ENCODE measurements at regions not wholly inside any gene's neighbourhood (a gene's known extent, or its start where the extent isn't known, plus 50 kb on each side); places are given as distances from the start of the nearest gene placed in this dataset.
"Not testable (repeated sequence)": the region's sequence is repeated elsewhere in the genome, so short reads cannot be mapped to it uniquely, and the experiment has no call there.

DNA sequence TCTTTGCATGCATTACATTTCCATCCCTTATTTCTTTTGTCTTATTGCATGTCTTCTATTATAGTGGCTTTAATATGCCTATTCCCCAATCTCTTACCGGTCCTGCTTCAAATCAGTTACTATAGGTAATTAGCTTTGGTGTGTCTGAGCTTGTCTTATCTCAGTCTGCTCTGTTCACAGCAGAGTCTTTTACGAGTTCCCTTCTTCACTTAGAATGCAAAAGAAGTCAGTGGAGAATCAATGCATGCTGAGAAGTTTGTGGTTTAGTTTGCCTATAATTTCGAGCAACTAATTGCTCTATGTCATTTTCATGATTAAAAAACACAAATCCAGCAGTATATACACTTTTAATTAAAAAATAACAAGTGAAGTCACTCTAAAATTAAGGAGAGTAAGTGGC lies 545.0 kb downstream of the SLCO4C1 start:
- DNase-seq (ENCODE audit: low spot score) = no peak

DNA sequence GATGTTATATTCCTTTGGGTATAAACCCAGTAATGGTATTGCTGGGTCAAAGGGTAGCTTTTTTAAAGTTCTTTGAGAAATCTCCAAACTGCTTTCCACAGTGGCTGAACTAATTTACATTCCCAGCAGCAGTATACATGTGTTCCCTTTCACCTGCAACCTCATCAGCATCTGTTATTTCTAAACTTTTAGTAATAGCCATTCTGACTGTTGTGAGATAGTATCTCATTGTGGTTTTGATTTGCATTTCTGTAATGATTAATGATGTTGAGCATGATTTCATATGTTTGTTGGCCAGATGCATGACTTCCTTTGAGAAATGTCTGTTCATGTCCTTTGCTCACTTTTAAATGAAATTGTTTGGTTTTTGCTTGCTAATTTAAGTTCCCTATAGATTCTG lies 553.1 kb downstream of the SLCO4C1 start:
- DNase-seq (ENCODE audit: low spot score) = not testable (repeated sequence)

DNA sequence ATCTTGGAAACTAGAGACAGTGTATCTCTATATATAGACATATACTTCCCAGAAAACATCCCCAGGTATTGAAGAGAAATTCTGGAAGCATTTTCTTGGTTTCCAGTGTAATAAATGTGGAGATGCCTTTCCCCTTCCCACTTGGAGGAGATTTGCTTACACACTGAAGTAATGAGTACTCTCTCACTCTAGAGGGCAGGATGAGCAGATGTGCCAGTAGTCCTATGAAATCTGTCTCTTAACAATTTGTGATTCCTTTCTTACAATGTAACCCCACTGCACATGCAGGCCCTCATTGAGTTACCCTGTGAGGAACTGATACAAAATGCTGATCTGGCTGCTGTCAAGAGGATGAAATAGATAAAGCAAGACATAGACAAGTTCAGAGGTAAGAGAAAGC lies 567.2 kb downstream of the SLCO4C1 start:
- peak; percentile 56 for DNase-seq (ENCODE audit: low spot score)

DNA sequence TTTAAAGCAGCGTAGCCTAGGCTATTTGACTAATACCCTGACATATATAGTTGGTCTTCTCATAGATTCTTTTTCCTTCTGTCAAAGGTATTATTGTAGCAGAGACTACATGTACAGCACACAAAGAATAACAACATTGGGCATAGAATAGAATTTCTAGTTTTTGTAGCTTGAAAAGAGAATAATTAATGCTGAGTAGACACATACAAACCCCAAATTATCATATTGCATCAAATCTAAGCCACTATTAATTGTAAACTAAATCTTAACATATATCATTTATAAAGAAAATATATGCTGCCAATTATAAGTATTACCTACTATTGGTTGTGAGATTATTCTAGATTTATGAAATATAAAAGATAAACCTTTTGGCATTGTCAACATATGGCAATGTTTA lies 574.5 kb downstream of the SLCO4C1 start:
- DNase-seq (ENCODE audit: low spot score) = no peak

DNA sequence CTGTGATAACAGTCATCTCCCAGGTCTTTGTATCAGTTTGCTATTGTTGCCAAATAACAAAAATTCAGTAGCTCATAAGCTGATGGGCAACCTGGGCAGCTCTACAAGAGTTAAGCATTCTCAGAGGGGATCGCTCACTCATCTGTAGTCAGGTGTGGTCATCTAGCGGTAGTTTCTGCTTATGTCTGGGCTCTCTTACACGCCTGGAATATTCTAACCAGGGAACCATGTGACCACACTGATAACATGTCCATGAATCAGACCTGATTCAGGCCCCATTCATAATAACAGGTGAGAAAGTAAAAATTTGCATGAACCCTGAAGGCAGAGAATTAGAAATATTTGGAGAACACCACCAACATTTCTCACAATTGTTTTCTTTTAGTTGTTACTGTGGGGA lies 576.1 kb downstream of the SLCO4C1 start:
- DNase-seq (ENCODE audit: low spot score) = no peak

DNA sequence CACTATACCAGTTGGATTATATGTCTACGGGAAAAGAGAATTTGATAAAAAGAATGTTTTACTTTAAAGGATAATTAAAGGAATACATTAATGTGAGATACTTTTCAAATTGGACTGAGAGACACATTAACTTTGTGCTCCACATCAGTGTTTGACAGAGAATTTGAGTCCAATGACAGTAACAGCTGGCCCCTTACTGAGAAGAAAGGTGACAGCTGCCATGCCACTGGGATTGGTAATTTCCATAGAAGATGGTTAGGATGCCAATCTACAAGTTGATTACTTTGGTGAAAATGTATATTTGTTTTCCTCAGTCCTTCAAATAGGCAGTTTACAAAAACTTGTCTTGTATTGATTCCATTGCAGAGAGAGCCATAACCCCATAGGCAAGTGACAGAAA lies 578.4 kb downstream of the SLCO4C1 start:
- no peak for DNase-seq (ENCODE audit: low spot score)

DNA sequence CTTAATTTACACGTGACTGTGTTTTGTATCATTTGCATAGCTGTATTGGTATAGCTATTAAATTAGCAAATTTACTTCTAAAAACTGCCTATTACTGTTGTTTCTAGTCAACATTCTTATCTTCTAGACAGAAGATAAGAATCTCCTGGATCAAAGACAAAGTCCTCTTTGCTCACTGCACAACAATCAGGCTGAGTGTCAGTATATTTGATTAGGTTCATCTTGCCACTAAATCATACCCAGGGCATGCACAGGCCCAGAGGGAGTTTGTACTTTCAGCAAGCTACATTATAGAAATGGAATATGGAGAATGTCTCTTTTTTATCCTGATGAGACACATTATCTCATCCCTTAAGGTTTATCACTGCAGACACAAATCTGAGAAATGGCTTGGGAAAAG lies 579.1 kb downstream of the SLCO4C1 start:
- DNase-seq (ENCODE audit: low spot score) = no peak

DNA sequence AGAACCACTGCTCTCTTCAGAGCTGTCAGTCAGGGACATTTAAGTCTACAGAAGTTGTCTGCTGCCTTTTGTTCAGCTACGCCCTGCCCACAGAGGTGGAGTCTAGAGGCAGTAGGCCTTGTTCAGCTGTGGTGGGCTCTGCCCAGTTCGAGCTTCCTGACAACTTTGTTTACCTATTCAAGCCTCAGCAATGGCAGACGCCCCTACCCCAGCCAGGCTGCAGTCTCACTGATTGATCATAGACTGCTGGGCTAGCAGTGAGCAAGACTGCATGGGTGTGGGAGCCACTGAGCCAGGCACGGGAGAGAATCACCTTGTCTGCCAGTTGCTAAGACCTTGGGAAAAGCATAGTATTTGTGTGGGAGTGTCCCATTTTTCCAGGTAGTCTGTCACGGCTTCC lies 580.3 kb downstream of the SLCO4C1 start:
- not testable (repeated sequence) for DNase-seq (ENCODE audit: low spot score)

DNA sequence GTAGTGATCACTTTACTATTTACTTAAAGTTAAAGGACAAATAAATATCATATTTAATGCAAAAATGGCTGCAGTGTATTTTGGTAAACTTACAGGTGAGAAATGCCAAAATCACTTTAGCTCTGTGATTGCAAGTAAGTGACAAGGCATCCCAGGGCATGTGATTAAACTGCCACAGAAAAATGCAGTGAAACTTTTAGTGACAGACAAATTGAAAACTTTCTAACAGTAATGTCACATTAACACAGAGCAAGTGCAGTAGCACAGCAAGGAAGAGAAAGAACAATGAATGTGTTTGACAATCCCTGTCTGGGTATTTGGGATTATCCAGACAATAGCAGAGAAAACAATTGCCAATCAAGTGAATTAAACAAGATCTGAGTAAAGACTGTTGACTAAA lies 606.8 kb downstream of the SLCO4C1 start:
- no peak for DNase-seq (ENCODE audit: low spot score)

DNA sequence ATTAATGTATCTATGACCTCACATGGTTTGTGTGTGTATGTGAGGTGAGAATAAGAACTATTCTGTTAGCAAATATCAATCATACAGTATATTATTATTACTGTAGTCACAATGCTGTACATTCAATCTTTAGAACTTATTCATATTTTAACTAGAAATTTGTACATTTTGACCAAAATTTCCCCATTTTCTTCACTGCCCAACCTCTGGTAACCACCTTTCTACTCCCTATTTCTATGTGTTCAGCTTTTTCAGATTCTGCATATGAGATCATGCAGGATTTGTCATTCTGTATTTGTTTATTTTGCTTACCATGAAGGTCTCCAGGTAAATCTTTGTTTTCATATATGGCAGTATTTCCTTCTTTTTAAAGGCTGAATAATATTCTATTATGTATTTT lies 607.9 kb downstream of the SLCO4C1 start:
- no peak for DNase-seq (ENCODE audit: low spot score)

DNA sequence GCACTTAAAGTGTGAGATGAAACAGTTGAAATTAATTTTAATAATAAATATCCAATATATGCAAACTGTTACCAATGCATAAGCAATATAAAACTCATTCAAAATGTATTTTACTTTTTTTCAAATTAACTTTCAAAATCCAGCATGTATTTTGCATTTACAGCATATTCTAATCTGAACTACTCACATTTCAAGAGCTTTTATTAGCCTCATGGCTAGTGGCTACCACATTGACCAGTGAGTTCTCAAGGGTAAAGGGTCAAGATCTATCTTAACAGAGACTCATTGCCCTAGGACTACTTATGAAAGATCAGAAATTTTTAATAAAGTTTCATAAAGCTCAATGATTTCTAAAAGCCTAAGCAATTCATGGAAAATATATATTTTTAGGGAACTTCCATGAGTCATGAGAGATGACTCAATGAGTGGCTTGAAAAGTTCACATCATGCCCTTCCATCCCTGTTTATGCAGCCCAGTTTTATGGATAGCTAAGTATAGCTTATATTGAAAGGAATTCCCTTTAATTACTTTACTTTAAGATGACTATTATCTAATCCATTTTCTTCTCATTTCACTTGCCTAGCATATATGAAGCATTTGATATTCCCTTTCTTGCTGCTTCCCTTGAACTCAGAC lies 608.6 kb downstream of the SLCO4C1 start:
- no peak for DNase-seq (ENCODE audit: low spot score)

DNA sequence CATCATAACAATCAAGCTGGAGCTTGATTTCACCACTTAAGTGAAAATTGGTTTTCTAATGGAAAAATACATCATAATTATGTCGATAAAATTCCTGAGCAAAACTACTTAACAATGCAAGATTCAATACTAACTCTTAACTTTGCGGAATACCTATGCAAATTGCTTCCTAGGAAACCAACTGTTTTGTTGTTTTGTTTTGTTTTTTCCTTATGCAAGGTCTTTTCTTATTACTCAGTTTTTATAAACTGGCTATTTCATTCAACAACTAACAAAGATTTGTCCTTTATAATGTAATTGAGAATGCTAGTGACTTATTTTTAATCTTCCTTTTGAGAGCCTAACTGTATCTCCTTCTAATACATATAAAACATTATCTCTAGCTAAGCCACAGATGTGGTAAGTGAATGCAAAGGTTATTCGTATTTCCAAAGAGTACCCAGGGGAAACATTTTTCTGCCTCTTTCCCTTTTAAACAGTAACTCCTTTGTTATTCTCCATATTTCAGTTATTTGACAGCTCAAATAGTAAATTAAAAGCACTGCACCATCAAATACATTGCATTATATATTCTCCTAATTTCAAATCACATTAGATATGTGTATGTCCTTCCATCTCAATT lies 609.4 kb downstream of the SLCO4C1 start:
- no peak for DNase-seq (ENCODE audit: low spot score)

DNA sequence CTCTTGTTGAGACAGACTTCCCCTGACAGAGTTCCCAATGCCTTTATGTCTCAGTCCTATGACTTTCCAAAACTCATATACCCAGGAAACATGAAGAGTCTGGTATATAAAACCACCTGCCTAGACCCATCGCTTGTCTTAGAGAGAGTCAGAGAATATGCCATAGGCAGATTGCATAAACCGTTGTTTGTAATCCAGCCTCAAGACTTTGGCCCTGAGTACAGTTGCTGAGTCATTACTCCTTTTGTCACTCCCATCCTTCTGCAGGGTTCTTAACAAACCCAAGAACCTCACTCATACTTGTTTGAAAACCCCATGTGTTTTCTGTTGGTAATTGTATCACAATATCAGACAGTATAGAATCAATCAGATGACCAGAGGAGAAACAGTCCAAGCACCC lies 616.3 kb downstream of the SLCO4C1 start:
- DNase-seq (ENCODE audit: low spot score) = peak; percentile 58

DNA sequence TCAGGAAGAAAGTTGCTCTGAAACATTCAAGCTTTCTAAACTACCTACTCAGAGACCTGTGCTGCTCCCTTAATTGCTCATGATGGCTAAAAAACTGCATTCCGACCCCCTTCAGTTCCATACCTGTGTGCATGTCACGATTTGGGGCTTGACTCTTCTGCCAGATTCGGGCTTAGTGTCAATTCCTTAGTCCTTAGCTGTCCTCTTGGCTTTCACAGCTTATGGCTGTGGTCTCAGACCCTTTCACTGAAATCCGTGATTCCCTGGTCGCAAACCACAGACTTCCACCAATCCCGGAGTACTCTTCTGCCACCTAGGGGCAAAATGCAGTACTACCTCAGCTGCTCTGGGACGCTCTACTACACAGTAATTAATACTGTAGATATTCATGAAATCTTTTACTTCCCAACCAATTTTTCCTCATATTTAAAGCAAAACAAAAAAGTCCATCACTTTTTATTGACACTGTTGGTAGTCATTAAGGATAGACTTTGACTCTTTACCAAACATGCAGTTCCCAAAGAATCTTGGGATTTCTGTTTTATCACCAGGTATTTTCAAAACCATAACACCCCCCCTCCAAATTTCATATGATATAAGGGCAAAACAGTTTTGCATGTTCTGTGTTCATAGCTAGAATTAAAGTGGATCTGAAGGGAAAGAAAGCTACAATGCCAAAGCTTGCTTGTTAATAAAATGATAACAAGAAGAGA lies 617.4 kb downstream of the SLCO4C1 start:
- peak; percentile 72 for DNase-seq (ENCODE audit: low spot score)

DNA sequence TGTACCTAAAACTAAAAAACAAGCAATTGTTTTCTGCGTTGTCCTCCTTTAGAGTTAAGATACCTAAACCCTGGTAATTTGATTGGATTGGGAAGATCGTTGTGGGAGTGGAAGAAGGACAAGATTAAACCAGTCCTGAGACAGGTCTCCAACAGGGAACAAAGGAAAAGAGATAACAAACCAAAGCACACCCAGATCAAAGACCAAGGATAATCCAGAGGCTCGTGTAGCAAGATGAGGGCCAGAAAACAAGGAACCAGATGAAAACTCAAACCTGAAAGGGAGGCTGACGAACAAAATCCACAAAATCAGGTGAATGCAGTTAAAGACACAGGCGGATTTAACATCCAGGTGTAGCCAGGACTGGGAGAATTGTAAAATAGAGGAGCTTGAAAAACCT lies 618.1 kb downstream of the SLCO4C1 start:
- no peak for DNase-seq (ENCODE audit: low spot score)

DNA sequence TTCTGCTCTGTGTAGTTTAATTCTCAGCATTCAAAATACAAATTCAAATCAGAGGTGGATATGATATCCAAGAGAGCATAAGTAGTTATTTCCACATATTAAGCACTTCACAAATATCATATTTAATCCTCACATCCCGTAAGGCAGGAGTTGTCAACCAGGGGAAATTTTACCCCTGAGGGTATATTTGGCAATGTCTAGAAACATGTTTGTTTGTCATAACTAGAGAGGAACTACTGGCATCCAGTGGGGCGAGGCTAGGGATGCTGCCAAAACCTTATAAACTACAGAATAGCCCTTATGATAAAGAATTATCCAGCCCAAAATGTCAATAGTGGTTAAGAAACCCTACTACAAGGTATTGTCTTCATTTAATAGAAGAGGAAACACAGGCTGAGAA lies 619.4 kb downstream of the SLCO4C1 start:
- DNase-seq (ENCODE audit: low spot score) = no peak

DNA sequence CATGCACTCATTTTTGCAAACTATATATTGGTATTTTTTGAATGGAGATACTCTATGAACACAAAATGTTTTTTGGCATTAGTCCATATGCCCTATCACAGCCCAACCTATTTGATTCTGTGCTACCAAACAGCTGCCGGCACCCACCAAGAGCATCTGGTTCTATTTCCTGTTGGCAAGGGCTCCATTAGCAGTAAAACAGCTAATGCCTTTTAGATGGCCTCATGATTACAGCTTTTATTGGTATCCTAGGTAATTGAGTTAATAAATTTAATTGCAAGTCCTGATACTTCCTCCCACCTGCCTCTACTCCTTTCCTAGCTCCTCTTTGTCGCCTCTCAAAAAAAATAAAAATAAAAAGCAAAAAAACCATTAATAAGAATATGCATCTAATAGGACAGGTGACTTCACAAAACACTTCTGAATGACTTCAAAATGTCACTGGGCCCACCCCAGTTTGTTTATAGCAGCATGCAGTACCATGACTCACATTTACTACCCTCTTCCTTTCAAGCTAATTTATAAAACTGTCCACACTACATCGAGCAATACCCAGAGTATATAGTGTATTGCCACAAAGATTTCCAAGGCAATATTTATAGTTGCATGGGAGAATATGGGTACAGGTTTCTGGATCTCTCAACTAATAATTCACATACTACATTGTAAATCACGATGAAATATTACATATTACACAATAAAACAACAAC lies 620.4 kb downstream of the SLCO4C1 start:
- DNase-seq (ENCODE audit: low spot score) = no peak

DNA sequence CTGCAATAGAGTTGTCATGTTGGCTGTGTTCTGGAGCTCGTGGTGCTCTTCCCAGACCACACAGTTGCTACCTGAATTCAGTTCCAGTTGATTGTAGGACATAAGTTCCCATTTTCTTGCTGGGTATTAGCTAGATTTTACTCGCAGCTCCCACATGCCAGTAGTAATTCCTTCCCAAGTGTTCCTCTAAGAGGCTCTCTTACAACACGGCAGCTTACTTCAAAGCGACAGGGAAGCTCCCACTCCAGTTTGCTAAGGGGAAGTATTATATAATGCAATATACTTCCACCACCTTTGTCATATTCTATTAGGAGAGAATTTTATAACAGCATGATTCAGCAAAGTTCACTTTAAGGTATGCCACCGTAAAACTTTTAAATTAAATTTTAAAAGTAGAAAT lies 623.0 kb downstream of the SLCO4C1 start:
- DNase-seq (ENCODE audit: low spot score) = no peak

DNA sequence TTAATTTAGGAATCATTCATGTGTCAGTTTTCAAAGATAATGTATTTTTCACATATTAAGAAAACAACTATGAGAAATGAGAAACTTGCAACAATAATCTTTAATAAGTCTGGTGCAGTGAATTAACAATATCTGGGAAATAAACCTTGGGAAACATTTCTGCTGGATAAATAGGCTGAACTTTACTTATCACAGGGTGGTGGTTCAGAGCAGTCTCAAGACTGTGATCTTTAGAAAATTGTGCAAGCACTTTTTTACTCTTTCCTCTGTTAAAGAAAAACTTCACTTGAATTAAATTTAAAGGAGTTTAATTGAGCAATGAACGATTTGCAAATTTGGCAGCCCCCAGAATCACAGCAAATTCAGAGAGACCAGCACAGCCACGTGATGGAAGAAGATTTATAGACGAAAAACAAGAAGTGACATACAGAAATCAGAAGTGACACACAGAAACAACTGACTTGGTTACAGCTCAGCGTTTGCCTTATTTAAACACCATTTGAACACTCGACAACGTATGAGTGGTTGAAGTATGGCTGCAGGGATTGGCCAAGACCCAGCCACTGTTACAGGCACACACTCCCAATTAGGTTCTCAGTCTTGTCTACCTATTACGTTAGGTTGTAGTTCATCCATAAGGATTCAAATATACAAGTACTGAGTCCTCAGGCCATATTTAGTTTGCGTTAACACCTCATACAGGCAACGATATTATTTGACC lies 631.9 kb downstream of the SLCO4C1 start:
- DNase-seq (ENCODE audit: low spot score) = no peak

DNA sequence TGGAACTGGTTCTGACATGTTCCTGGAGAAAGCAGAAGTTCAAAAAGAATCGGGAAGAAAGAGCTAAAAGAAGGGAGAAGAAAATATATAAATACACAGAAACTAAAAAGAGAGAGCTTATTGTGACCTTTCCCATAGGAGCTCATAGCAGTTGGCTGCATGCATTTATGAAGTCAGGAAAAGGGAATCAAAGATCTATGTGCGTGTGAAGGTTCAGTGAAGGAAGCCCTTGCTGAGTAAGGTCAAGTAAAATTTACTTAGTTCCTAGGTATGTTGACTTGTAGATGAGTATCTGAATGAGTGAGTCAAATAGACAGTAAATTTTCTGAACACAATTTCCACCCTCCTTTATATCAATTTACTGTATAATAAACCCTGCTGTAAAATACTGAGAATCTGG lies 632.5 kb downstream of the SLCO4C1 start:
- no peak for DNase-seq (ENCODE audit: low spot score)

DNA sequence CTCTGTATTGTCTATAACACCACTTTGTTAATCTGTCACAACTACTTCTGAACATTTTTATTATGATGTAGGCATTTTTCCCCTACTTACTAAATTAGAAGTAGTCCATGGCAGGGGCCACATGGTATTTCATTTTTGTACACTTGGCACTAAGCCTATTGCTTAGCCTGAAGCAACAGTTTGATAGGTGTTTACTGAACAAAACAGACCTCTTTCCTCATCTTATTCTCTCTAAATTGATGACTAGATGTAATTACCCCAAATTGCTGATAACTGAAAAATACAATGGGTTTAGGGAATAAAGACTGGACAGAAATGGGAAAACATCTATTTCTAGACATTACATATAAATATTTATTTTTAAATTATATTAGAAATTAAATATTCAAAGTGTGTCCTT lies 633.8 kb downstream of the SLCO4C1 start:
- DNase-seq (ENCODE audit: low spot score) = no peak

DNA sequence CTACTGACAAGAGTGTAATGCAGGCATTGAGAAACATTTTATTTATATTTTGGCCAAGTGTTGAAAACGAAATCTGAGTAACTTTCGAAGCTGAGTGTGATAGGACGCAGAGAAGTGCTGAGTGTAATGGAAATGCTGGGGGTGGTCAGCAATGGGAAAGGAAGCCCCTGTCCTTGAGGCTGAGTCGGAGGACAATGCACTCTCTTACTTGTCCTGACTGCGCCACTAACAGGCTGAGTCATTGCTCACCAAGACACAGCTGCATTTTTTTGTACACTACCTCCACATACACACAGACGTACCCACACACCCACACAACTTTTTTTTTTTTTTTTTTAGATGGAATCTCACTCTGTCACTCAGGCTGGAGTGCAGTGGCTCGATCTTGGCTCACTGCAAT lies 637.7 kb downstream of the SLCO4C1 start:
- peak; percentile 42 for DNase-seq (ENCODE audit: low spot score)

Measured in H4 (cell line).